Esophagus mucosa (tissue), 1 donor: ENCODE measurements at regions not wholly inside any gene's neighbourhood (a gene's known extent, or its start where the extent isn't known, plus 50 kb on each side); places are given as distances from the start of the nearest gene placed in this dataset.
"Not testable (repeated sequence)": the region's sequence is repeated elsewhere in the genome, so short reads cannot be mapped to it uniquely, and the experiment has no call there.

ENCODE experiments used
- ATAC-seq: fragments of 200-7000 bp; cut with Tn5 transposase; one replicate; pipeline ENCODE4 v1.9.1; 2020
- donor health status: DM: yes; HTN: yes; CAD: no.

GRCh38 chr10:81662837-81663236, 212.2 kb upstream of the NRG3 start:
- ATAC-seq, result no peak

DNA sequence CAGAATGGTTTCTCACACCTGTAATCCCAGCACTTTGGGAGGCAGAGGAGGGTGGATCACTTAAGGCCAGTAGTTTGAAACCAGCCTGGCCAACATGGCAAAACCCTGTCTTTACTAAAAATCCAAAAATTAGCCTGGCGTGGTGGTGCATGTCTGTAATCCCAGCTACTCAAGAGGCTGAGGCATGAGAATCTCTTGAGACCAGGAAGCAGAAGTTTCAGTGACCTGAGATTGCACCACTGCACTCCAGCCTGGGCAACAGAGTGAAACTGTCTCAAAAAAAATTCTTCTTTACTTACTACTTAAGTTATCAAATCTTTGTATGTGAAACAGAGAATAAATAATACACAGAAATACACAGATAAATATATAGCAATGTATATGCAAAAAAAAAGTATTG, 210.2 kb upstream of the NRG3 start:
- not testable (repeated sequence) for ATAC-seq

GRCh38 chr10:81674941-81675340, 200.1 kb upstream of the NRG3 start:
- ATAC-seq, result no peak

DNA sequence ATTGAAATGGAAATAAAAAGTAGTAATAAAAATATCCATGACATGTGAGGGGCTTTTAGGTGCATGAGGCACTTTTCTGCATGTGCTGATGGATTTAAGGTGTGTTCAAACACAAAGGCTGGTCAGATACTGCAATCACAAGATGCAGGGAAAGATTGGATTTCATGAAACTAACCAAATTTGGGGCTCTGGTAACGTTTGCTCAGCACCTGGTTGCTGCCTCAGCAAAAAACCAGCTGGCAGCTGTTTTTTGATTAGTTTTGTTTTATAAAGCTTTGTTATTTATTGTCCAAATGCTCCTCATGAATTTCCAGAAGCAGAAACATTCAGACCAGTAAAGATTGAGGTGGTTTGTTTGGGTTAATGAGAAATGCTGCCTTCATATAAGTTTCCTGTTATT, 195.7 kb upstream of the NRG3 start:
- ATAC-seq, result no peak

DNA sequence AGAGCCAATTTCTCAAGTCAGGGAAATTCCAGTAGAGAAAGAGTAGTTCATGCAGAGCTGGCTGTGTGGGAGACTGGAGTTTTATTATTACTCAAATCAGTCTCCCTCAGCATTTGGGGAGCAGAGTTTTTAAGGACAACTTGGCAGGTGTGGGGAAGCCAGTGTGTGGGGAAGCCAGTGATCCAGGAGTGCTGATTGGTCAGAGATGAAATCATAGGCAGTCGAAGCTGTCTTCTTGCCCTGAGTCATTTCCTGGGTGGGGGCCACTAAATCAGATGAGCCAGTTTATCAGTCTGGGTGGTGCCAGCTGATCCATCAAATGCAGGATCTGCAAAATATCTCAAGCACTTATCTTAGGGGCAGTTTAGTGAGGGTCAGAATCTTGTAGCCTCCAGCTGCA, 194.6 kb upstream of the NRG3 start:
- no peak for ATAC-seq

- ATAC-seq, result no peak
Measured at GRCh38 chr10:81688459-81688858, 186.5 kb upstream of the NRG3 start.

GRCh38 chr10:81696609-81697388, 178.2 kb upstream of the NRG3 start:
- ATAC-seq, result no peak

GRCh38 chr10:81704596-81704995, 170.4 kb upstream of the NRG3 start:
- no peak for ATAC-seq

- ATAC-seq, result no peak
Measured at GRCh38 chr10:81708416-81708815, 166.6 kb upstream of the NRG3 start.

GRCh38 chr10:81708929-81709328, 166.1 kb upstream of the NRG3 start:
- ATAC-seq, result no peak

DNA sequence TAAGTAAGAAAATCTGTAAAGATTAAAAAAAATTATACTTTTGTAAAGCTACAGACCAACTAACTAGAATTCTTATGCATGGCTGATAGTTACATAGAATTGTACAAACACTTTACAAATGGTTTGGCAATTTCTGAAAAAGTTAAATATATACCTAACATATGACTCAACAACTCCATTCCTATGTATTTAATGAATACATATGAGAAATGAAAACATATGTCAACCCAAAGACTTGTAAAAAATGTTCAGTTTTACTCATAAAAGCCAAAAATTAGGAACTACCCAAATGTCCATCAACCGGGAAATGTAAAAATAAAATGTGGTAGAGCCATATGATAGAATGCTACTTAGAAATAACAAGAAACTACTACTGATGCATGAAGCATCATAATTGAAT, 152.6 kb upstream of the NRG3 start:
- no peak for ATAC-seq

GRCh38 chr10:81724431-81724830, 150.6 kb upstream of the NRG3 start:
- no peak for ATAC-seq

GRCh38 chr10:81725851-81726250, 149.1 kb upstream of the NRG3 start:
- ATAC-seq, result no peak

GRCh38 chr10:81728692-81729091, 146.3 kb upstream of the NRG3 start:
- no peak for ATAC-seq

- no peak for ATAC-seq
Measured at GRCh38 chr10:81730891-81731290, 144.1 kb upstream of the NRG3 start.

- ATAC-seq, result no peak
Measured at GRCh38 chr10:81733542-81733941, 141.5 kb upstream of the NRG3 start.

DNA sequence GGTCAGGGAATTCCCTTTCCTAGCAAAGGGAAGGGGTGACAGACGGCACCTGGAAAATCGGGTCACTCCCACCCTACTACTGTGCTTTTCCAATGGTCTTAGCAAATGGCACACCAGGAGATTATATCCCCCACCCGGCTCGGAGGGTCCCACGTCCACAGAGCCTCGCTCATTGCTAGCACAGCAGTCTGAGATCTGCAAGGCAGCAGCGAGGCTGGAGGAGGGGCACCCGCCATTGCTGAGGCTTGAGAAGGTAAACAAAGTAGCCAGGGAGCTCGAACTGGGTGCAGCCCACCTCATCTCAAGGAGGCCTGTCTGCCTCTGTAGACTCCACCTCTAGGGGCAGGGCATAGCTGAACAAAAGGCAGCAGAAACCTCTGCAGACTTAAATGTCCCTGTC, 139.8 kb upstream of the NRG3 start:
- ATAC-seq, result not testable (repeated sequence)

- no peak for ATAC-seq
Measured at GRCh38 chr10:81759111-81759510, 115.9 kb upstream of the NRG3 start.

DNA sequence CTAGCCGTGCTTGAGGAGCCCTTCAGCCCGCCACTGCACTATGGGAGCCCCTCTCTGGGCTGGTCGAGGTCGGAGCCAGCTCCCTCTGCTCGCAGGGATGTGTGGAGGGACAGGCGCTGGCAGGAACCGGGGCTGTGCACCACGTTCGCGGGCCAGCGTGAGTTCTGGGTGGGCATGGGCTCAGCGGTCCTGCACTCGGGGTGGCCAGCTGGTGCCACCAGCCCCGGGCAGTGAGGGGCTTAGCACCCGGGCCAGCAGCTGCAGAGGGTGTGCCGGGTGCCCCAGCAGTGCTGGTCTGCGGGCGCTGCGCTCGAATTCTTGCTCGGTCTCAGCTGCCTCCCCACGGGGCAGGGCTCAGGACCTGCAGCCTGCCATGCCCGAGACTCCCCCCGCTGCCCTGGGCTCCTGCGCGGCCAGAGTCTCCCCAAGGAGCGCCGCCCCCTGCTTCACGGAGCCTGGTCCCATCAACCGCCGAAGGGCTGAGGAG, 90.8 kb upstream of the NRG3 start:
- ATAC-seq, result no peak

DNA sequence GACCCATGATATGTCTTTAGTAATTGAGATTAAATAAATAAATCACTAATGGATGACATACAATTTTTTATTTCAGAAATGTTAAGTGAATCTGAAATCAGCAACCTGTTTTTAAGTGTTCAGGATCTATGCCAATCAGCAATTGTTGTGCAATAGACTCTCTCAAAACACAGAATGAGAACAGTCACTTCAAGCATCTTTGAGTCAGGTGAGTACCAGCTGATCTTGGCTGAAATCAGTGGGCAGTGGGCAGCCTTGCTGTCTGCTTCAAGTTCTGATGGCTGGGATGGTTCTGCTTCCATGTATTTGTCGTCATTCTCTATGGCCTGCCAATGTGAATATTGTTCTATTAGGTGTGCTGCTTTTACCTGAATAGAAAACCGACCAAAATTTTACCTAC, 82.3 kb upstream of the NRG3 start:
- ATAC-seq, result no peak

GRCh38 chr10:81806842-81807241, 68.2 kb upstream of the NRG3 start:
- no peak for ATAC-seq

- ATAC-seq, result no peak
Measured at GRCh38 chr10:81814842-81815241, 60.2 kb upstream of the NRG3 start.

- ATAC-seq, result no peak
Measured at GRCh38 chr10:81817596-81818170, 57.3 kb upstream of the NRG3 start.

- no peak for ATAC-seq
Measured at GRCh38 chr10:81820418-81820817, 54.6 kb upstream of the NRG3 start.
